Esophagus squamous epithelium (tissue), 5 donors: ENCODE measurements at regions not wholly inside any gene's neighbourhood (a gene's known extent, or its start where the extent isn't known, plus 50 kb on each side); places are given as distances from the start of the nearest gene placed in this dataset.

ENCODE experiments used
- DNase-seq: peaks from one replicate; lab custom pipeline; 2025; lab: John Stamatoyannopoulos, UW
- H3K27ac ChIP-seq, 4 donors: fragments of 200-600 bp; sonication (generic); one replicate each; pipeline ENCODE4 v1.5.1; 2016 to 2019; ENCODE audit warnings: mild to moderate bottlenecking in 1 of 4
- H3K27me3 ChIP-seq, 4 donors: fragments of 200-600 bp; sonication (generic); 1 replicate in 3 of 4; 2 replicates in 1 of 4; pipeline versions ENCODE4 v1.5.1 to v1.6.0; 2017 to 2021; ENCODE audit warnings: antibody characterized with exemption in 1 of 4
- H3K36me3 ChIP-seq, 3 donors: fragments of 200-600 bp; sonication (generic); one replicate each; pipeline ENCODE4 v1.5.1; 2016 to 2019
- H3K4me1 ChIP-seq, 3 donors: fragments of 200-600 bp; sonication (generic); one replicate each; pipeline ENCODE4 v1.5.1; 2017 to 2019
- H3K4me3 ChIP-seq, 4 donors: fragments of 200-600 bp; sonication (generic); 1 replicate in 3 of 4; 2 replicates in 1 of 4; pipeline ENCODE4 v1.5.1; 2016 to 2019; ENCODE audit warnings: mild to moderate bottlenecking in 2 of 4, moderate library complexity in 1 of 4
- H3K9me3 ChIP-seq, 3 donors: fragments of 200-600 bp; sonication (generic); one replicate each; pipeline ENCODE4 v1.5.1; 2016 to 2019
- CTCF ChIP-seq, 6 experiments: fragments of 450-650 bp in 4 of 6; fragments of 200-600 bp in 2 of 6; sonication (generic) in 2 of 6; IDR thresholded peaks; one replicate each; pipeline ENCODE4 v1.5.1; 2016 to 2019; ENCODE audit warnings: antibody characterized with exemption in 6 of 6, mild to moderate bottlenecking in 4 of 6, moderate library complexity in 4 of 6
- POLR2A ChIP-seq, 4 donors: fragments of 450-650 bp; IDR thresholded peaks; one replicate each; pipeline ENCODE4 v1.6.1; 2017; ENCODE audit warnings: antibody characterized with exemption in 4 of 4, mild to moderate bottlenecking in 4 of 4, moderate library complexity in 3 of 4
- WGBS, 2 donors: methylation state at CpG; one replicate each; pipeline ENCODE4 v1.1.5; 2018; 5-methylcytosine and 5-hydroxymethylcytosine counted together
- intact Hi-C: fragments of 100-400 bp; cut with DNase I; formaldehyde crosslinking; loops from one replicate; pipeline ENCODE4 v1.15.0; 2022
- donor health status: DM: yes; HTN: yes; CAD: no.

- no peak overlapping the region for H3K4me3 ChIP-seq
- no peaks in the 10 kb centered on the region for H3K36me3 ChIP-seq
- DNase-seq, result no peak
- WGBS, 2 donors, result 76 to 84% methylated on average over 10 to 12 of the region's 12 CpGs
- TF ChIP-seq CTCF (IDR thresholded peaks at IDR 0.05) (no peak), POLR2A (IDR thresholded peaks at IDR 0.05) (no peak)
- peaks cover 0 to 36% (median 0%) of the 10 kb centered on the region in 3 donors for H3K4me1 ChIP-seq
- H3K9me3 ChIP-seq, result no peaks in the 10 kb centered on the region
- H3K27me3 ChIP-seq, result peaks cover 0 to 60% (median 0%) of the 10 kb centered on the region in 4 donors
- intact Hi-C loops, result no loop called here
- peak overlapping the region in 3 of 4 donors; percentile 31 to 50 (median 48) for H3K27ac ChIP-seq
These were observed 320.6 kb downstream of the FOXO1 start for GRCh38 chr13:40345654-40346372.

- no peak overlapping the region for H3K4me3 ChIP-seq
- TF ChIP-seq CTCF (IDR thresholded peaks at IDR 0.05) (no peak), POLR2A (IDR thresholded peaks at IDR 0.05) (no peak)
- no peaks in the 10 kb centered on the region for H3K9me3 ChIP-seq
- H3K27ac ChIP-seq, result peak overlapping the region in 3 of 4 donors; percentile 31 to 50 (median 48)
- 68 to 69% methylated on average over 2 of the region's 2 CpGs for WGBS, 2 donors
- no peak for DNase-seq
- peaks cover 0 to 65% (median 0%) of the 10 kb centered on the region in 4 donors for H3K27me3 ChIP-seq
- no peaks in the 10 kb centered on the region for H3K36me3 ChIP-seq
- H3K4me1 ChIP-seq, result peaks cover 0 to 39% (median 0%) of the 10 kb centered on the region in 3 donors
- intact Hi-C loops, result no loop called here
These were observed 319.8 kb downstream of the FOXO1 start for GRCh38 chr13:40346592-40346991.

- peaks cover 0 to 49% (median 3%) of the 10 kb centered on the region in 3 donors for H3K4me1 ChIP-seq
- WGBS, 2 donors, result 65 to 81% methylated on average over 7 of the region's 7 CpGs
- H3K9me3 ChIP-seq, result no peaks in the 10 kb centered on the region
- TF ChIP-seq POLR2A (IDR thresholded peaks at IDR 0.05) (no peak), CTCF (IDR thresholded peaks at IDR 0.05) (no peak)
- no peak for DNase-seq
- no peak overlapping the region for H3K27ac ChIP-seq
- H3K27me3 ChIP-seq, result peaks cover 0 to 71% (median 0%) of the 10 kb centered on the region in 4 donors
- intact Hi-C loops, result no loop called here
- H3K4me3 ChIP-seq, result no peak overlapping the region
- H3K36me3 ChIP-seq, result no peaks in the 10 kb centered on the region
These were observed 318.3 kb downstream of the FOXO1 start for GRCh38 chr13:40348096-40348679.

- peaks cover 0 to 83% (median 0%) of the 10 kb centered on the region in 4 donors for H3K27me3 ChIP-seq
- no peaks in the 10 kb centered on the region for H3K36me3 ChIP-seq
- no peak overlapping the region for H3K4me3 ChIP-seq
- H3K9me3 ChIP-seq, result no peaks in the 10 kb centered on the region
- H3K27ac ChIP-seq, result peak overlapping the region in 1 of 4 donors; percentile 22
- intact Hi-C loops, result no loop called here
- no peak for DNase-seq
- no peak for TF ChIP-seq CTCF (IDR thresholded peaks at IDR 0.05)
- TF ChIP-seq POLR2A (IDR thresholded peaks at IDR 0.05), result no peak
- WGBS, 2 donors, result 85 to 90% methylated on average over 10 of the region's 10 CpGs
- peaks cover 0 to 39% (median 3%) of the 10 kb centered on the region in 3 donors for H3K4me1 ChIP-seq
These were observed 316.0 kb downstream of the FOXO1 start for GRCh38 chr13:40350283-40350992.
